NB4 (cell line): ENCODE measurements at regions not wholly inside any gene's neighbourhood (a gene's known extent, or its start where the extent isn't known, plus 50 kb on each side); places are given as distances from the start of the nearest gene placed in this dataset.

Source experiments
- DNase-seq: peaks from one replicate; pipeline ENCODE4 v3.0.0; 2010; ENCODE audit warnings: low read depth
- H3K4me3 ChIP-seq: one replicate; pipeline ENCODE4 v1.5.1; 2011; ENCODE audit warnings: mild to moderate bottlenecking, low read depth, low read length, moderate library complexity
- CTCF ChIP-seq: IDR thresholded peaks from one replicate; pipeline ENCODE4 v1.5.1; 2012; ENCODE audit warnings: low read depth, low read length
- MAX ChIP-seq: IDR thresholded peaks from 2 replicates; pipeline ENCODE4 v1.6.1; 2011; ENCODE audit warnings: low read depth, low read length
- MYC ChIP-seq: IDR thresholded peaks from 2 replicates; pipeline ENCODE4 v1.6.1; 2011; ENCODE audit warnings: low read depth, low read length
- POLR2A ChIP-seq: IDR thresholded peaks from 2 replicates; pipeline ENCODE4 v1.6.1; 2011; ENCODE audit warnings: mild to moderate bottlenecking; ENCODE audit not compliant: insufficient read length; ENCODE audit errors: extremely low read depth

- TF ChIP-seq MYC (no peak), POLR2A (no peak), MAX (no peak), CTCF (no peak)
- DNase-seq: no peak
- no peak overlapping the region for H3K4me3 ChIP-seq
These were observed 253.3 kb upstream of the TANK start for GRCh38 chr2:160906878-160907277.

GRCh38 chr2:160907738-160908137 lies 252.5 kb upstream of the TANK start:
- H3K4me3 ChIP-seq: no peak overlapping the region
- TF ChIP-seq MYC: no peak
- TF ChIP-seq MAX: no peak
- TF ChIP-seq CTCF: no peak
- no peak for TF ChIP-seq POLR2A
- DNase-seq: no peak

GRCh38 chr2:160908157-160908556 lies 252.1 kb upstream of the TANK start:
- DNase-seq: no peak
- TF ChIP-seq MYC: no peak
- no peak for TF ChIP-seq CTCF
- no peak for TF ChIP-seq MAX
- TF ChIP-seq POLR2A: no peak
- H3K4me3 ChIP-seq: no peak overlapping the region

GRCh38 chr2:160909781-160910242 lies 250.4 kb upstream of the TANK start:
- no peak for DNase-seq
- H3K4me3 ChIP-seq: no peak overlapping the region
- TF ChIP-seq CTCF (no peak), MYC (no peak), MAX (no peak), POLR2A (no peak)

- TF ChIP-seq MAX: no peak
- no peak for TF ChIP-seq MYC
- TF ChIP-seq CTCF: no peak
- no peak for TF ChIP-seq POLR2A
- DNase-seq: no peak
- no peak overlapping the region for H3K4me3 ChIP-seq
These were observed 249.5 kb upstream of the TANK start for GRCh38 chr2:160910681-160911080.

GRCh38 chr2:160911258-160911657 lies 249.0 kb upstream of the TANK start:
- no peak for DNase-seq
- TF ChIP-seq CTCF: no peak
- TF ChIP-seq MYC: no peak
- TF ChIP-seq POLR2A: no peak
- TF ChIP-seq MAX: no peak
- H3K4me3 ChIP-seq: no peak overlapping the region
